Posterior cingulate gyrus (tissue), 11 donors: ENCODE measurements at regions not wholly inside any gene's neighbourhood (a gene's known extent, or its start where the extent isn't known, plus 50 kb on each side); places are given as distances from the start of the nearest gene placed in this dataset.
"Not testable (repeated sequence)": the region's sequence is repeated elsewhere in the genome, so short reads cannot be mapped to it uniquely, and the experiment has no call there.

Experiments used
- DNase-seq, 10 donors: peaks; one replicate each; pipeline versions ENCODE4 v3.0.0 to v3.0.0-alpha.2; 2020 to 2021; ENCODE audit warnings: mixed read lengths in 3 of 10
- intact Hi-C: fragments of 100-400 bp; cut with DNase I; formaldehyde crosslinking; loops from one replicate; pipeline ENCODE4 v1.15.1; 2023

GRCh38 chr20:30975859-30976258 is 281.6 kb upstream of the DEFB115 start:
- DNase-seq = peak in 3 of 10 donors; percentile 32 to 45 (median 39)
- intact Hi-C loops = not testable (repeated sequence)

DNA sequence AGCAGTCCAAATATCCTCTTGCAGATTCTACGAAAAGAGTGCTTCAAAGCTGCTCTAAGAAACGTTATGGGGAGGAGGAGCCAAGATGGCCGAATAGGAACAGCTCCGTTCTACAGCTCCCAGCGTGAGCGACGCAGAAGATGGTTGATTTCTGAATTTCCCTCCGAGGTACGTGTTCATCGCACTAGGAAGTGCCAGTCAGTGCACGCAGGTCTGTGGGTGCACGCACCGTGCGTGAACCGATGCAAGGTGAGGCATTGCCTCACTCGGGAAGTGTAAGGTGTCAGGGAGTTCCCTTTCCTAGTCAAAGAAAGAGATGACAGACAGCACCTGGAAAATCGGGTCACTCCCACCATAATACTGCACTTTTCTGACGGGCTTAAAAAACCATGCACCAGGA is 272.1 kb upstream of the DEFB115 start:
- intact Hi-C loops = no loop called here
- DNase-seq = peak in 3 of 10 donors; percentile 20 to 62 (median 23)
